ENCODE measurements at regions not wholly inside any gene's neighbourhood (a gene's known extent, or its start where the extent isn't known, plus 50 kb on each side); places are given as distances from the start of the nearest gene placed in this dataset.

DNA sequence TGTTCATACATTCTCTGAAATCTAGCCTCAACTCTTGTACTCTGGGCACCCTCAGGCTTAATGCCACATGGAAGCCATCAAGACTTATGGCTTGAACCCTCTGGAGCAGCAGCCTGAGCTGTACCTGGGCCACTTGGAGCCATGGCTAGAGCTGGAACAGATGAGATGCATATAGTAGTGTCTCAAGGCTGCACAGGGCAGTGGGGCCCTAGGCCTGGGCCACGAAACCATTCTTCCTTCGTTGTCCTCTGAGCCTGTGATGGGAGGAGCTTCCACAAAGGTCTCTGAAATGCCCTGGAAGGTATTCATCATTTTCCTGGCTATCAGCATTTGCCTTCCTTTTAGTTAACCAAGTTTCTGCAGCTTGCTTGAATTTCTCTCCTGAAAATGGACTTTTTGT lies 1427.2 kb upstream of the PCDH10 start:
- TF ChIP-seq POLR2A (IDR thresholded peaks at IDR 0.05) (no peak), EP300 (IDR thresholded peaks at IDR 0.05) (no peak), POLR2AphosphoS5 (IDR thresholded peaks at IDR 0.05) (no peak)
- TF ChIP-seq, protein P1, sequence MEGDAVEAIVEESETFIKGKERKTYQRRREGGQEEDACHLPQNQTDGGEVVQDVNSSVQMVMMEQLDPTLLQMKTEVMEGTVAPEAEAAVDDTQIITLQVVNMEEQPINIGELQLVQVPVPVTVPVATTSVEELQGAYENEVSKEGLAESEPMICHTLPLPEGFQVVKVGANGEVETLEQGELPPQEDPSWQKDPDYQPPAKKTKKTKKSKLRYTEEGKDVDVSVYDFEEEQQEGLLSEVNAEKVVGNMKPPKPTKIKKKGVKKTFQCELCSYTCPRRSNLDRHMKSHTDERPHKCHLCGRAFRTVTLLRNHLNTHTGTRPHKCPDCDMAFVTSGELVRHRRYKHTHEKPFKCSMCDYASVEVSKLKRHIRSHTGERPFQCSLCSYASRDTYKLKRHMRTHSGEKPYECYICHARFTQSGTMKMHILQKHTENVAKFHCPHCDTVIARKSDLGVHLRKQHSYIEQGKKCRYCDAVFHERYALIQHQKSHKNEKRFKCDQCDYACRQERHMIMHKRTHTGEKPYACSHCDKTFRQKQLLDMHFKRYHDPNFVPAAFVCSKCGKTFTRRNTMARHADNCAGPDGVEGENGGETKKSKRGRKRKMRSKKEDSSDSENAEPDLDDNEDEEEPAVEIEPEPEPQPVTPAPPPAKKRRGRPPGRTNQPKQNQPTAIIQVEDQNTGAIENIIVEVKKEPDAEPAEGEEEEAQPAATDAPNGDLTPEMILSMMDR (IDR thresholded peaks at IDR 0.05), result no peak

Data from gastroesophageal sphincter (tissue), 3 donors.